IMR-90 (cell line): ENCODE measurements at regions not wholly inside any gene's neighbourhood (a gene's known extent, or its start where the extent isn't known, plus 50 kb on each side); places are given as distances from the start of the nearest gene placed in this dataset.

ENCODE experiments used
- ATAC-seq: fragments of 200-7000 bp; cut with Tn5 transposase; 2 replicates; pipeline ENCODE4 v1.9.1; 2020; ENCODE audit warnings: low read depth, mild to moderate bottlenecking, moderate library complexity
- BruUV-seq: library from RNA; stranded (reverse); fragments of 400-500 nt; replicated peaks from 2 replicates; lab custom pipeline; 2021; lab: Mats Ljungman, UMichigan
- CTCF ChIA-PET: fragments of 300-600 bp; formaldehyde crosslinking; extraction: SDS; loops from one replicate; lab custom pipeline; 2021; ENCODE audit warnings: antibody characterized with exemption; lab: Yijun Ruan, JAX
- POLR2A ChIA-PET: fragments of 300-600 bp; sonication (Branson Sonifier 250); formaldehyde crosslinking; loops from one replicate; lab custom pipeline; 2022; ENCODE audit warnings: antibody characterized with exemption; ENCODE audit not compliant: unreplicated experiment; lab: Charles Lee
- DNase-seq: peaks from one replicate; pipeline ENCODE4 v3.0.0; 2013
- H2AFZ ChIP-seq: replicated peaks from 2 replicates; pipeline ENCODE3; 2013; ENCODE audit warnings: low read length, mild to moderate bottlenecking; ENCODE audit not compliant: poor library complexity
- H2AK5ac ChIP-seq: 2 replicates; pipeline ENCODE4 v1.6.1; 2013; ENCODE audit warnings: low read depth, low read length, inconsistent platforms
- H2AK9ac ChIP-seq: replicated peaks from 2 replicates; pipeline ENCODE3; 2013; ENCODE audit warnings: mild to moderate bottlenecking, low read depth, low read length, moderate library complexity; ENCODE audit not compliant: poor library complexity
- H2BK120ac ChIP-seq: 2 replicates; pipeline ENCODE4 v1.6.1; 2013; ENCODE audit warnings: low read depth, low read length, inconsistent platforms
- H2BK15ac ChIP-seq: 3 replicates; pipeline ENCODE4 v1.6.1; 2013; ENCODE audit warnings: low read depth, low read length, inconsistent platforms
- H2BK20ac ChIP-seq: 2 replicates; pipeline ENCODE4 v1.6.1; 2013; ENCODE audit warnings: low read depth, mild to moderate bottlenecking, inconsistent platforms, low read length, moderate library complexity
- H2BK5ac ChIP-seq: 2 replicates; pipeline ENCODE4 v1.6.1; 2013; ENCODE audit warnings: mild to moderate bottlenecking, low read depth, low read length, inconsistent platforms; ENCODE audit not compliant: poor library complexity, severe bottlenecking
- H3K14ac ChIP-seq: replicated peaks from 2 replicates; pipeline ENCODE4 v1.6.1; 2013; ENCODE audit warnings: low read depth, low read length, inconsistent platforms
- H3K18ac ChIP-seq: 2 replicates; pipeline ENCODE4 v1.6.1; 2013; ENCODE audit warnings: low read depth, low read length, control low read depth
- H3K23ac ChIP-seq: 2 replicates; pipeline ENCODE4 v1.6.1; 2013; ENCODE audit warnings: low read depth, low read length, inconsistent platforms
- H3K27ac ChIP-seq: 2 replicates; pipeline ENCODE4 v1.5.1; 2013; ENCODE audit warnings: mild to moderate bottlenecking, control low read depth, low read length; ENCODE audit not compliant: insufficient read depth
- H3K27me3 ChIP-seq: 2 replicates; pipeline ENCODE4 v1.6.1; 2013; ENCODE audit warnings: low read length; ENCODE audit not compliant: control insufficient read depth, insufficient read depth
- H3K36me3 ChIP-seq: 2 replicates; pipeline ENCODE4 v1.6.1; 2013; ENCODE audit warnings: low read length, mixed read lengths; ENCODE audit not compliant: control insufficient read depth, insufficient read depth
- H3K4ac ChIP-seq: 2 replicates; pipeline ENCODE4 v1.6.1; 2013; ENCODE audit warnings: low read depth, low read length, inconsistent platforms
- H3K4me1 ChIP-seq: 2 replicates; pipeline ENCODE4 v1.6.1; 2013; ENCODE audit warnings: low read length, mixed read lengths; ENCODE audit not compliant: control insufficient read depth, insufficient read depth
- H3K4me2 ChIP-seq: 2 replicates; pipeline ENCODE4 v1.6.1; 2013; ENCODE audit warnings: low read depth, mild to moderate bottlenecking, control low read depth, low read length, moderate library complexity
- H3K4me3 ChIP-seq: 2 replicates; pipeline ENCODE4 v1.5.1; 2013; ENCODE audit warnings: low read depth, mild to moderate bottlenecking, control low read depth, low read length, moderate library complexity; ENCODE audit not compliant: insufficient read depth
- H3K56ac ChIP-seq: 2 replicates; pipeline ENCODE4 v1.6.1; 2013; ENCODE audit warnings: low read length, inconsistent platforms; ENCODE audit not compliant: insufficient read depth; ENCODE audit errors: extremely low read depth
- H3K79me1 ChIP-seq, 2 experiments: 2 replicates each; pipeline ENCODE4 v1.6.1; 2013; ENCODE audit warnings: low read length in 2 of 2, inconsistent platforms in 1 of 2, low read depth in 1 of 2
- H3K9ac ChIP-seq: 2 replicates; pipeline ENCODE4 v1.6.1; 2013; ENCODE audit warnings: low read depth, low read length, control low read depth
- H3K9me1 ChIP-seq: 2 replicates; pipeline ENCODE4 v1.6.1; 2013; ENCODE audit warnings: low read length, inconsistent platforms; ENCODE audit not compliant: insufficient read depth
- H3K9me3 ChIP-seq: 2 replicates; pipeline ENCODE4 v1.6.1; 2013; ENCODE audit warnings: low read length; ENCODE audit not compliant: control insufficient read depth, insufficient read depth
- H4K20me1 ChIP-seq: 2 replicates; pipeline ENCODE4 v1.6.1; 2013; ENCODE audit warnings: low read length, inconsistent platforms; ENCODE audit not compliant: insufficient read depth
- H4K5ac ChIP-seq: 2 replicates; pipeline ENCODE4 v1.6.1; 2013; ENCODE audit warnings: mild to moderate bottlenecking, low read depth, low read length, control low read depth
- H4K8ac ChIP-seq, 2 experiments: 2 replicates each; pipeline ENCODE4 v1.6.1; 2013; ENCODE audit warnings: low read depth in 2 of 2, low read length in 2 of 2, control low read depth in 1 of 2, inconsistent platforms in 1 of 2
- H4K91ac ChIP-seq: 2 replicates; pipeline ENCODE4 v1.6.1; 2013; ENCODE audit warnings: low read depth, low read length, inconsistent platforms; ENCODE audit not compliant: insufficient read depth
- RCOR1 ChIP-seq: IDR thresholded peaks from 2 replicates; pipeline ENCODE4 v1.6.1; 2012; ENCODE audit warnings: mild to moderate bottlenecking, low read length, improper control_type of control experiment; ENCODE audit not compliant: insufficient replicate concordance
- WGBS, 2 experiments: methylation state at CpG; one replicate each; pipeline versions ENCODE4 v1.1.5 to v1.1.7; 2013; ENCODE audit warnings: missing lambda C conversion rate in 2 of 2; ENCODE audit not compliant: insufficient read length in 1 of 2; ENCODE audit errors: extremely low coverage in 2 of 2; 5-methylcytosine and 5-hydroxymethylcytosine counted together
- dilution Hi-C: fragments of 300-500 bp; cut with HindIII; formaldehyde crosslinking; loops from one replicate; pipeline ENCODE4 v1.14.3; 2018; ENCODE audit warnings: low sequenced_read_pairs; ENCODE audit not compliant: unreplicated experiment
- in situ Hi-C: fragments of 300-500 bp; cut with MboI; formaldehyde crosslinking; loops from 3 replicates; pipeline ENCODE4 v1.14.3; 2019; ENCODE audit warnings: low sequenced_read_pairs, inconsistent platforms, mixed read lengths
- intact Hi-C: fragments of 100-400 bp; cut with micrococcal nuclease; formaldehyde crosslinking; loops from 2 replicates; pipeline ENCODE4 v1.10.0; 2022

- H3K27me3 ChIP-seq: no peaks in the 10 kb centered on the region
- no peak for TF ChIP-seq RCOR1
- H2AK9ac ChIP-seq: no peak overlapping the region
- no peak overlapping the region for H2AFZ ChIP-seq
- H3K4me1 ChIP-seq: no peaks in the 10 kb centered on the region
- H3K9ac ChIP-seq: no peak overlapping the region
- H3K18ac ChIP-seq: no peak overlapping the region
- no peak overlapping the region for H2BK15ac ChIP-seq
- DNase-seq (no peak), ATAC-seq (no peak)
- in situ Hi-C loops: no loop called here
- ChIA-PET POLR2A (no interaction called here), CTCF (no interaction called here)
- H2AK5ac ChIP-seq: no peak overlapping the region
- H3K36me3 ChIP-seq: no peaks in the 10 kb centered on the region
- intact Hi-C loops: no loop called here
- no peak overlapping the region for H3K14ac ChIP-seq
- no peaks in the 10 kb centered on the region for H3K9me1 ChIP-seq
- no peak overlapping the region for H2BK20ac ChIP-seq
- no peaks in the 10 kb centered on the region for H4K20me1 ChIP-seq
- H3K27ac ChIP-seq: no peak overlapping the region
- H3K79me1 ChIP-seq: no peaks in the 10 kb centered on the region
- H3K56ac ChIP-seq: no peak overlapping the region
- WGBS, 2 experiments: no CpG with 5 or more reads among the region's 1 CpG
- H4K91ac ChIP-seq: no peak overlapping the region
- no peak overlapping the region for H3K4me3 ChIP-seq
- no peak overlapping the region for H3K23ac ChIP-seq
- dilution Hi-C loops: no loop called here
- H3K4ac ChIP-seq: no peak overlapping the region
- no peak overlapping the region for H2BK120ac ChIP-seq
- H4K5ac ChIP-seq: no peak overlapping the region
- H3K9me3 ChIP-seq: no peaks in the 10 kb centered on the region
- H4K8ac ChIP-seq: no peak overlapping the region
- no TSS peak for BruUV-seq
- no peak overlapping the region for H3K4me2 ChIP-seq
- H2BK5ac ChIP-seq: no peak overlapping the region
Observed at GRCh38 chr9:22332202-22332601, 114.4 kb upstream of the DMRTA1 start.
